GM23338 (cell line): ENCODE measurements at regions not wholly inside any gene's neighbourhood (a gene's known extent, or its start where the extent isn't known, plus 50 kb on each side); places are given as distances from the start of the nearest gene placed in this dataset.

Experiments
- ATAC-seq: fragments of 200-7000 bp; cut with Tn5 transposase; 3 replicates; pipeline ENCODE4 v1.9.1; 2020
- DNase-seq: peaks from one replicate; pipeline ENCODE4 v3.0.0-alpha.2; 2015; ENCODE audit warnings: low spot score
- H2AFZ ChIP-seq: fragments of 200-600 bp; sonication (generic); 2 replicates; pipeline ENCODE4 v1.8.0; 2016; ENCODE audit warnings: antibody characterized with exemption, mild to moderate bottlenecking, moderate library complexity
- H3F3A ChIP-seq: fragments of 200-600 bp; sonication (generic); replicated peaks from 2 replicates; pipeline ENCODE4 v1.8.0; 2017; ENCODE audit warnings: antibody characterized with exemption, mixed run types, low read depth
- H3K27ac ChIP-seq: fragments of 200-600 bp; sonication (generic); 2 replicates; pipeline ENCODE4 v1.6.1; 2016; ENCODE audit warnings: low read depth
- H3K27me3 ChIP-seq: fragments of 200-600 bp; sonication (generic); 2 replicates; pipeline ENCODE4 v1.8.0; 2016; ENCODE audit warnings: mild to moderate bottlenecking, mixed run types, moderate library complexity; ENCODE audit not compliant: insufficient read depth
- H3K36me3 ChIP-seq: fragments of 200-600 bp; sonication (generic); 2 replicates; pipeline ENCODE4 v1.8.0; 2016; ENCODE audit warnings: mild to moderate bottlenecking; ENCODE audit not compliant: insufficient read depth
- H3K4me1 ChIP-seq: fragments of 200-600 bp; sonication (generic); 2 replicates; pipeline ENCODE4 v1.8.0; 2016; ENCODE audit warnings: mild to moderate bottlenecking, moderate library complexity; ENCODE audit not compliant: insufficient read depth
- H3K4me2 ChIP-seq: fragments of 200-600 bp; sonication (generic); 2 replicates; pipeline ENCODE4 v1.7.1; 2017; ENCODE audit warnings: mixed run types
- H3K4me3 ChIP-seq: fragments of 200-600 bp; sonication (generic); 2 replicates; pipeline ENCODE4 v1.6.1; 2016; ENCODE audit warnings: mixed run types
- H3K79me2 ChIP-seq: fragments of 200-600 bp; sonication (generic); replicated peaks from 2 replicates; pipeline ENCODE4 v1.8.0; 2017; ENCODE audit warnings: mild to moderate bottlenecking; ENCODE audit not compliant: insufficient read depth
- H3K9me2 ChIP-seq: fragments of 200-600 bp; sonication (generic); 2 replicates; pipeline ENCODE4 v1.8.0; 2017; ENCODE audit not compliant: insufficient read depth
- H4K20me1 ChIP-seq: fragments of 200-600 bp; sonication (generic); replicated peaks from 2 replicates; pipeline ENCODE4 v1.8.0; 2017; ENCODE audit warnings: mild to moderate bottlenecking; ENCODE audit not compliant: insufficient read depth
- H3K27ac Mint-ChIP-seq: 2 replicates; pipeline ENCODE4 v1.8.0; 2020; ENCODE audit warnings: inconsistent platforms, mild to moderate bottlenecking, moderate library complexity, mixed read lengths
- H3K27me3 Mint-ChIP-seq: 3 replicates; pipeline ENCODE4 v1.8.0; 2022; ENCODE audit warnings: low read depth, mild to moderate bottlenecking, moderate library complexity, mixed read lengths, inconsistent platforms; ENCODE audit not compliant: insufficient read depth, poor library complexity
- H3K36me3 Mint-ChIP-seq: 3 replicates; pipeline ENCODE4 v1.8.0; 2021; ENCODE audit warnings: low read depth, mild to moderate bottlenecking, inconsistent platforms, moderate library complexity, mixed read lengths
- H3K4me1 Mint-ChIP-seq: 3 replicates; pipeline ENCODE4 v1.8.0; 2020; ENCODE audit warnings: mild to moderate bottlenecking, inconsistent platforms, mixed read lengths
- H3K4me3 Mint-ChIP-seq: 3 replicates; pipeline ENCODE4 v1.8.0; 2021; ENCODE audit warnings: moderate library complexity, mild to moderate bottlenecking, inconsistent platforms, mixed read lengths
- H3K9me3 Mint-ChIP-seq: 3 replicates; pipeline ENCODE4 v1.8.0; 2020; ENCODE audit warnings: moderate library complexity, mild to moderate bottlenecking, inconsistent platforms, mixed read lengths
- CREB1 ChIP-seq: fragments of 250-450 bp; sonication (Bioruptor Pico); IDR thresholded peaks from 2 replicates; pipeline ENCODE4 v1.5.0; 2020; ENCODE audit warnings: low read depth, mild to moderate bottlenecking, moderate library complexity
- EZH2 ChIP-seq: fragments of 200-600 bp; sonication (generic); IDR thresholded peaks from one replicate; pipeline ENCODE4 v1.8.0; 2017; ENCODE audit warnings: antibody characterized with exemption, mild to moderate bottlenecking, low read depth; ENCODE audit not compliant: unreplicated experiment
- EZH2phosphoT487 ChIP-seq: fragments of 200-600 bp; sonication (generic); IDR thresholded peaks from one replicate; pipeline ENCODE4 v1.8.1; 2018; ENCODE audit warnings: antibody characterized with exemption; ENCODE audit not compliant: unreplicated experiment
- JUNB ChIP-seq: IDR thresholded peaks from one replicate; pipeline ENCODE4 v1.6.1; 2016; ENCODE audit warnings: antibody characterized with exemption; ENCODE audit not compliant: unreplicated experiment
- REST ChIP-seq: IDR thresholded peaks from one replicate; pipeline ENCODE4 v1.6.1; 2018; ENCODE audit warnings: antibody characterized with exemption; ENCODE audit not compliant: unreplicated experiment
- STAT1 ChIP-seq: IDR thresholded peaks from one replicate; pipeline ENCODE4 v1.6.1; 2016; ENCODE audit warnings: antibody characterized with exemption; ENCODE audit not compliant: unreplicated experiment
- ZNF331 ChIP-seq: fragments of 250-450 bp; sonication (Bioruptor Pico); IDR thresholded peaks from 2 replicates; pipeline ENCODE4 v1.5.0; 2020; ENCODE audit warnings: low read depth, mild to moderate bottlenecking, moderate library complexity
- TF ChIP-seq, protein P1 (sequence below): fragments of 250-450 bp; sonication (Bioruptor Pico); IDR thresholded peaks from 2 replicates; pipeline ENCODE4 v1.5.0; 2020; ENCODE audit warnings: mild to moderate bottlenecking, moderate library complexity

GRCh38 chr11:26896719-26897118 is 97.2 kb upstream of the FIBIN start:
- no peaks in the 10 kb centered on the region for H3K4me1 Mint-ChIP-seq
- no peaks in the 10 kb centered on the region for H3K79me2 ChIP-seq
- no peak overlapping the region for H3K4me3 Mint-ChIP-seq
- H3K27me3 Mint-ChIP-seq = no peaks in the 10 kb centered on the region
- H2AFZ ChIP-seq = no peak overlapping the region
- H3K27me3 ChIP-seq = no peaks in the 10 kb centered on the region
- no peaks in the 10 kb centered on the region; the same call in 2 of the 3 replicates for H3K36me3 Mint-ChIP-seq
- H3K4me2 ChIP-seq = no peak overlapping the region
- H4K20me1 ChIP-seq = no peaks in the 10 kb centered on the region; the same call in 1 of the 2 replicates
- ATAC-seq (no peak), DNase-seq (no peak)
- no peak overlapping the region for H3K4me3 ChIP-seq
- no peaks in the 10 kb centered on the region for H3K36me3 ChIP-seq
- no peaks in the 10 kb centered on the region for H3K9me2 ChIP-seq
- TF ChIP-seq, protein P1, sequence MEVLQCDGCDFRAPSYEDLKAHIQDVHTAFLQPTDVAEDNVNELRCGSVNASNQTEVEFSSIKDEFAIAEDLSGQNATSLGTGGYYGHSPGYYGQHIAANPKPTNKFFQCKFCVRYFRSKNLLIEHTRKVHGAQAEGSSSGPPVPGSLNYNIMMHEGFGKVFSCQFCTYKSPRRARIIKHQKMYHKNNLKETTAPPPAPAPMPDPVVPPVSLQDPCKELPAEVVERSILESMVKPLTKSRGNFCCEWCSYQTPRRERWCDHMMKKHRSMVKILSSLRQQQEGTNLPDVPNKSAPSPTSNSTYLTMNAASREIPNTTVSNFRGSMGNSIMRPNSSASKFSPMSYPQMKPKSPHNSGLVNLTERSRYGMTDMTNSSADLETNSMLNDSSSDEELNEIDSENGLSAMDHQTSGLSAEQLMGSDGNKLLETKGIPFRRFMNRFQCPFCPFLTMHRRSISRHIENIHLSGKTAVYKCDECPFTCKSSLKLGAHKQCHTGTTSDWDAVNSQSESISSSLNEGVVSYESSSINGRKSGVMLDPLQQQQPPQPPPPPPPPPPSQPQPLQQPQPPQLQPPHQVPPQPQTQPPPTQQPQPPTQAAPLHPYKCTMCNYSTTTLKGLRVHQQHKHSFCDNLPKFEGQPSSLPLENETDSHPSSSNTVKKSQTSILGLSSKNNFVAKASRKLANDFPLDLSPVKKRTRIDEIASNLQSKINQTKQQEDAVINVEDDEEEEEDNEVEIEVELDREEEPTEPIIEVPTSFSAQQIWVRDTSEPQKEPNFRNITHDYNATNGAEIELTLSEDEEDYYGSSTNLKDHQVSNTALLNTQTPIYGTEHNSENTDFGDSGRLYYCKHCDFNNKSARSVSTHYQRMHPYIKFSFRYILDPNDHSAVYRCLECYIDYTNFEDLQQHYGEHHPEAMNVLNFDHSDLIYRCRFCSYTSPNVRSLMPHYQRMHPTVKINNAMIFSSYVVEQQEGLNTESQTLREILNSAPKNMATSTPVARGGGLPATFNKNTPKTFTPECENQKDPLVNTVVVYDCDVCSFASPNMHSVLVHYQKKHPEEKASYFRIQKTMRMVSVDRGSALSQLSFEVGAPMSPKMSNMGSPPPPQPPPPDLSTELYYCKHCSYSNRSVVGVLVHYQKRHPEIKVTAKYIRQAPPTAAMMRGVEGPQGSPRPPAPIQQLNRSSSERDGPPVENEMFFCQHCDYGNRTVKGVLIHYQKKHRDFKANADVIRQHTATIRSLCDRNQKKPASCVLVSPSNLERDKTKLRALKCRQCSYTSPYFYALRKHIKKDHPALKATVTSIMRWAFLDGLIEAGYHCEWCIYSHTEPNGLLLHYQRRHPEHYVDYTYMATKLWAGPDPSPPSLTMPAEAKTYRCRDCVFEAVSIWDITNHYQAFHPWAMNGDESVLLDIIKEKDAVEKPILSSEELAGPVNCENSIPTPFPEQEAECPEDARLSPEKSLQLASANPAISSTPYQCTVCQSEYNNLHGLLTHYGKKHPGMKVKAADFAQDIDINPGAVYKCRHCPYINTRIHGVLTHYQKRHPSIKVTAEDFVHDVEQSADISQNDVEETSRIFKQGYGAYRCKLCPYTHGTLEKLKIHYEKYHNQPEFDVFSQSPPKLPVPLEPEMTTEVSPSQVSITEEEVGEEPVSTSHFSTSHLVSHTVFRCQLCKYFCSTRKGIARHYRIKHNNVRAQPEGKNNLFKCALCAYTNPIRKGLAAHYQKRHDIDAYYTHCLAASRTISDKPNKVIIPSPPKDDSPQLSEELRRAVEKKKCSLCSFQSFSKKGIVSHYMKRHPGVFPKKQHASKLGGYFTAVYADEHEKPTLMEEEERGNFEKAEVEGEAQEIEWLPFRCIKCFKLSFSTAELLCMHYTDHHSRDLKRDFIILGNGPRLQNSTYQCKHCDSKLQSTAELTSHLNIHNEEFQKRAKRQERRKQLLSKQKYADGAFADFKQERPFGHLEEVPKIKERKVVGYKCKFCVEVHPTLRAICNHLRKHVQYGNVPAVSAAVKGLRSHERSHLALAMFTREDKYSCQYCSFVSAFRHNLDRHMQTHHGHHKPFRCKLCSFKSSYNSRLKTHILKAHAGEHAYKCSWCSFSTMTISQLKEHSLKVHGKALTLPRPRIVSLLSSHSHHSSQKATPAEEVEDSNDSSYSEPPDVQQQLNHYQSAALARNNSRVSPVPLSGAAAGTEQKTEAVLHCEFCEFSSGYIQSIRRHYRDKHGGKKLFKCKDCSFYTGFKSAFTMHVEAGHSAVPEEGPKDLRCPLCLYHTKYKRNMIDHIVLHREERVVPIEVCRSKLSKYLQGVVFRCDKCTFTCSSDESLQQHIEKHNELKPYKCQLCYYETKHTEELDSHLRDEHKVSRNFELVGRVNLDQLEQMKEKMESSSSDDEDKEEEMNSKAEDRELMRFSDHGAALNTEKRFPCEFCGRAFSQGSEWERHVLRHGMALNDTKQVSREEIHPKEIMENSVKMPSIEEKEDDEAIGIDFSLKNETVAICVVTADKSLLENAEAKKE (CRISPR knock-in tag) = no peak
- TF ChIP-seq REST (no peak), CREB1 (CRISPR knock-in tag) (no peak), JUNB (no peak), EZH2 (no peak), STAT1 (no peak), ZNF331 (no peak), EZH2phosphoT487 (no peak)
- H3K9me3 Mint-ChIP-seq = peaks cover 3% of the 10 kb centered on the region; the same call in 1 of the 3 replicates
- H3K27ac ChIP-seq = no peak overlapping the region
- no peaks in the 10 kb centered on the region for H3K4me1 ChIP-seq
- no peak overlapping the region for H3K27ac Mint-ChIP-seq
- H3F3A ChIP-seq = no peaks in the 10 kb centered on the region
